Esophagus squamous epithelium (tissue), 4 donors: ENCODE measurements at regions not wholly inside any gene's neighbourhood (a gene's known extent, or its start where the extent isn't known, plus 50 kb on each side); places are given as distances from the start of the nearest gene placed in this dataset.

Experiments used
- POLR2A ChIP-seq, 4 donors: fragments of 450-650 bp; IDR thresholded peaks; one replicate each; pipeline ENCODE4 v1.6.1; 2017; ENCODE audit warnings: antibody characterized with exemption in 4 of 4, mild to moderate bottlenecking in 4 of 4, moderate library complexity in 3 of 4
- TF ChIP-seq, protein P1 (sequence below), 6 experiments: fragments of 450-650 bp in 4 of 6; fragments of 200-600 bp in 2 of 6; sonication (generic) in 2 of 6; IDR thresholded peaks; one replicate each; pipeline ENCODE4 v1.5.1; 2016 to 2019; ENCODE audit warnings: antibody characterized with exemption in 6 of 6, mild to moderate bottlenecking in 4 of 6, moderate library complexity in 4 of 6

DNA sequence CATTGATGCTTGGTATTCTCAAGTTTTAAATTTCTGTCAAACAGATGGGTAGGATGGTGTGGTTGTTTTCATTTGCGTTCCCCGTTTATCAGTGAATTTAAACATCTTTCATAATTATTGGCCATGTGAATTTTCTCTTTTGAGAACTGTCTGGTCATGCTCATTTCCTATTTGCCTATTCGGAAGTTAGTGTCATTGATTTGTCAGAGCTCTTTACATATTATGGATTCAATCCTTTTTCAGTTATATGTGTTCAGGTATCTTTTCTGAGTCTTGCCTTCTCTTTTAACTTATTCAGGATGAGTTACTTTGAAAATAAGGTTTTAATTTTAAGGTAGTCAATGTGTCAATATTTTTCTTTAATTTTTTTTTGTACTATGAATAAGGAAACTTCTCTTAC lies 315.7 kb downstream of the MN1 start:
- TF ChIP-seq, protein P1, sequence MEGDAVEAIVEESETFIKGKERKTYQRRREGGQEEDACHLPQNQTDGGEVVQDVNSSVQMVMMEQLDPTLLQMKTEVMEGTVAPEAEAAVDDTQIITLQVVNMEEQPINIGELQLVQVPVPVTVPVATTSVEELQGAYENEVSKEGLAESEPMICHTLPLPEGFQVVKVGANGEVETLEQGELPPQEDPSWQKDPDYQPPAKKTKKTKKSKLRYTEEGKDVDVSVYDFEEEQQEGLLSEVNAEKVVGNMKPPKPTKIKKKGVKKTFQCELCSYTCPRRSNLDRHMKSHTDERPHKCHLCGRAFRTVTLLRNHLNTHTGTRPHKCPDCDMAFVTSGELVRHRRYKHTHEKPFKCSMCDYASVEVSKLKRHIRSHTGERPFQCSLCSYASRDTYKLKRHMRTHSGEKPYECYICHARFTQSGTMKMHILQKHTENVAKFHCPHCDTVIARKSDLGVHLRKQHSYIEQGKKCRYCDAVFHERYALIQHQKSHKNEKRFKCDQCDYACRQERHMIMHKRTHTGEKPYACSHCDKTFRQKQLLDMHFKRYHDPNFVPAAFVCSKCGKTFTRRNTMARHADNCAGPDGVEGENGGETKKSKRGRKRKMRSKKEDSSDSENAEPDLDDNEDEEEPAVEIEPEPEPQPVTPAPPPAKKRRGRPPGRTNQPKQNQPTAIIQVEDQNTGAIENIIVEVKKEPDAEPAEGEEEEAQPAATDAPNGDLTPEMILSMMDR (IDR thresholded peaks at IDR 0.05), result no peak
- TF ChIP-seq POLR2A (IDR thresholded peaks at IDR 0.05), result no peak
